ENCODE measurements at regions not wholly inside any gene's neighbourhood (a gene's known extent, or its start where the extent isn't known, plus 50 kb on each side); places are given as distances from the start of the nearest gene placed in this dataset.
A peak's percentile ranks its signal among the peaks of the same experiment; 100 is the strongest.
"Not testable (repeated sequence)": the region's sequence is repeated elsewhere in the genome, so short reads cannot be mapped to it uniquely, and the experiment has no call there.

- no peak for DNase-seq
Measured at GRCh38 chr4:138487230-138487629, 245.1 kb upstream of the SLC7A11 start.

- DNase-seq: no peak
Measured at GRCh38 chr4:138485498-138485897, 243.3 kb upstream of the SLC7A11 start.

GRCh38 chr4:138475116-138475515 lies 233.0 kb upstream of the SLC7A11 start:
- no peak for DNase-seq

- DNase-seq: no peak
Measured at GRCh38 chr4:138473339-138473738, 231.2 kb upstream of the SLC7A11 start.

GRCh38 chr4:138460477-138461414 lies 218.6 kb upstream of the SLC7A11 start:
- no peak for DNase-seq

- peak; percentile 31 to 32 for DNase-seq
Measured at GRCh38 chr4:138458751-138459150, 216.6 kb upstream of the SLC7A11 start.

DNA sequence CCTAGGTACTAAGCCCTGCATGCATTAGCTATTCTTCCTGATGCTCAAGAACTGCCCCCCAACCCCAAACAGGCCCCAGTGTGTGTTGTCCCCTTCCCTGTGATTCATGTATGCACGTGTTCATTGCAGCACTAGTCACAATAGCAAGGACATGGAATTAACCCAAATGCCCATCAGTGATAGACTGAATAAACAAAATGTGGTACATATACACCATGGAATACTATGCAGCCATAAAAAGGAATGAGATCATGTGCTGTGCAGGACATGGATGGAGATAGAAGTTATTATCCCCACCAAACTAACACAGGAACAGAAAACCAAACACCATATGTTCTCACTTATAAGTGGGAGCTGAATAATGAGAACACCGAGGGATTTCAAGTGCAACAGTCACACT lies 214.2 kb upstream of the SLC7A11 start:
- not testable (repeated sequence) for DNase-seq

GRCh38 chr4:138455097-138455496 lies 212.9 kb upstream of the SLC7A11 start:
- no peak for DNase-seq

DNA sequence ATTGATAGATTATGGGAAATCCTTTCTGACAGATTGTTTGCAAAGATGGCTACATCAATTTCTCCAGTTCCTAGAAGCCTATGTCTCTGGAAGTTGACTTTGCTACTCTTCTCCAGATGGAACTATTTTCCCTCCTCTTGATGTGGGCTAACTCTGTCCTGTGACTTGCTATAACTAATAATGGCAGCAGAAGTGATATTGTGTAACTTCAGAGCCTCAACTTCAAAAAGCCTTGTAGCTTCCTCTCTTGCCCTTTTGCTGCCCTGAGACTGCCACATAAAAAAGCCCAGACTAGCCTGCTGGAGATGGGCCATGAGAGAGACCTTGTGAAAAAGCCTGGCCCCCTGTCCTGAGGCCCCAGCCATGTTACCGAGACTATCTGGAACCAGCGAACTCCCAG lies 210.7 kb upstream of the SLC7A11 start:
- DNase-seq: peak; percentile 43 to 46

DNA sequence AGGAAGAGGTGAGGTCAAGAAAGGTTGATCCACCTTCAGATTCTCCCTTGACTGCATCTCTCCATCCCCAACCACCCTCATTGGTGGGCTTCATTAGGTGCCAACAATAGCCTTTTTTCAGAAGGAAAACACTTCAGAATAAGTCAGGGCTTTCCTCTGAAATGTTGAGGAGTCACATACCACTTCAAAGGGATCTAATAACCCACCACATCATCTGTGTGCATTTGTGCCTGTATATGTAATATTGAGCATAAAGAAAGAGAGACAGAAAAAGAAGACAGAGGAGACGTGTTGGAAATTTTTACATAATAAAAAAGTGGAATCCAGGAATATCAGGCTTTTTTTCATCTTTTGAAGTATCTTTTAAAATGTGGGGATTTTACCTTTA lies 209.1 kb upstream of the SLC7A11 start:
- DNase-seq: no peak

GRCh38 chr4:138450546-138451275 lies 208.6 kb upstream of the SLC7A11 start:
- DNase-seq: no peak

DNA sequence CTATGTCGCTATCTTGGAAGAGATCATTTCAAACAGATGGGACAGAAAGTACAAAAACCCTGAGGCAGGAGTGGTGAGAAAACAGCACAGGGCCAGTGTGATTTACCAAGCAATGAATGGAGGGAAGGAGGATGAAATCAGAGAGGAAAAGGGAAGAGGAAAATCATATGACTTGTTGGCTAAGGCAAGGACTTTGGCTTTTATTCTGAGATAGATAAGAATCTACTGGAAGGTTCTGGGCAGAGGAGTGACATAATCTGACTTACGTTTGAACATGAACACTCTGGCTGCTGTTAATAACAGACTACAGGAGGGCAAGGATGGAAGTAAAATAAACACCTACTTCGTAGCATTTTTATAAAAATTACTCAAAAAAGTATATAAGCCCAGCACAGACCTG lies 207.8 kb upstream of the SLC7A11 start:
- no peak for DNase-seq

GRCh38 chr4:138448169-138448568 lies 206.0 kb upstream of the SLC7A11 start:
- DNase-seq: no peak

DNA sequence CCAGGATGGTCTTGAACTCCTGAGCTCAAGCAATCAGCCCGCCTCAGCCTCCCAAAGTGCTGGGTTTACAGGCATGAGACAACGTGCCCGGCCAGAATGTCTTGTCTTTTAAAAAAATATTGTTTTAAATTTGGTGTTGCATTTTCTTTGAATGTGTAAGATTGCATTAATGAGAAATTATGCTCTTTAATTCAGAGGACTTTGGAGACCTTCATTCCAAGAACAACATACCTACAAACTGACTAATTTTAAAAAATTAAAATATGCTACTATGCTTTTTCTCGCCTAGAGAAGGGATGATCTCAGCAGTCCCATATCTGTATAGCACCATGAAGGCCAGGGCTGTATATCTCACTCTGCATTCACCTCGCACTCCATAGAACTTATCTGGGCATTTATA lies 204.3 kb upstream of the SLC7A11 start:
- DNase-seq: no peak

GRCh38 chr4:138445098-138445497 lies 202.9 kb upstream of the SLC7A11 start:
- no peak for DNase-seq

- DNase-seq: no peak
Measured at GRCh38 chr4:138444260-138444659, 202.1 kb upstream of the SLC7A11 start.

DNA sequence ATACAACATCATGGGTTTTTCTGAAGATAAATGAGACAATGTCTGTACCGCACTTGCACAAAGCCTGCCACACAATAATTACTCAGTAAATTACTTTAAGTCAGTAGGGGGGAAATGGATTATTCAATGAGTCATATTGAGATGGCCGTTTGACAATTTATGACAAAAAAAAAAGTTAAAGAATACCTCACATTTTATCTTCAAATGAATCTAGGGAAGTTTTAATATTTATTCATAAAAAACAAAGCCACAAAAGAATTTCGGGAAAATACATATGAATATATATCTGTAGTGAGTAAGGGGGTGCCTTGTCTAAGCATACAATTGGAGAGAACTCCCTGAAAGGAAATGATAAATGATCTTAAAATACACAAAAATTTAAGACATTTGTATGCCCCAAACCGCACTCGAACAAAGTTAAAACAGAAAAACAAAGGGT lies 197.0 kb upstream of the SLC7A11 start:
- DNase-seq: no peak

DNA sequence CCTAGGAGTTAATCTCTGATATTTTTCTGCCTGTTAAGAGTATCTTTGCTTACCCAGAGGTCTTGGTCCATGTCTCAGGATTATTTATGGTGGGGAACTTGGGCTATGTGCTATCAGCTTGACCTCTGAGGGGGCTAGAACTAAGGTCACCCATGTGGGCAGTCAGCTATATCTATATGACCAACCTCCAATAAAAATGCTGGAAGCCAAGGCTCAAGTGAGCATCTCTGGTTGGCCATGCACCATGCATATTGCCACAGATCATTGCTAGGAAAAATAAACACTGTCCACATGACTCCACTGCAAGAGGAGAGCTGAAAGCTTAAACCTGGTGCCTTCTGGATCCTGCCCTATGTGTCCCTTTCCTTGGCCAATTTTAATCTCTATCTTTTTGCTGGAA lies 196.5 kb upstream of the SLC7A11 start:
- DNase-seq: no peak

- DNase-seq: no peak
Measured at GRCh38 chr4:138437263-138437851, 195.2 kb upstream of the SLC7A11 start.

- DNase-seq: not testable (repeated sequence)
Measured at GRCh38 chr4:138435733-138436132, 193.6 kb upstream of the SLC7A11 start.

GRCh38 chr4:138435046-138435445 lies 192.9 kb upstream of the SLC7A11 start:
- DNase-seq: peak; percentile 58 to 68

- DNase-seq: no peak
Measured at GRCh38 chr4:138428611-138429010, 186.5 kb upstream of the SLC7A11 start.

- no peak for DNase-seq
Measured at GRCh38 chr4:138426786-138427185, 184.6 kb upstream of the SLC7A11 start.

DNA sequence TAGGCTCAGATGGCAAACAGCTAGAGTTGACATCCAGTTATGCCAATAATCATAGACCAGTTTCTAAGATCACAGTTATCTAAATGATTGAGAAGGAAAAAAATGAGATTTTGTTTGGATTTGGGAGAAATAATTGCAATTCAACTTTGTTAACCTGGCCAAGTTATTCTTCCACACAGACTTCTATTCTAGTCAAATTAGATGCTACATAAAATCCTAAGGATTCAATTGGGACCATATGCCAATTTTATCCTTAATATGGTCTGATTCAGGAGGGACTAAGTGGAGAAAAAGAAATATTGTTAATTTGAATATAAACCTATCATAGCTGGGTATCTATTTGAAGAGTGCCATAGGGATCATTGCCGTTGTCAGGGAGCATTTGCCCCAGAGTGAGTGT lies 178.3 kb upstream of the SLC7A11 start:
- no peak for DNase-seq

All from AML-193 (cell line).